Naive thymus-derived CD4-positive, alpha-beta T cell (primary cell): ENCODE measurements at regions not wholly inside any gene's neighbourhood (a gene's known extent, or its start where the extent isn't known, plus 50 kb on each side); places are given as distances from the start of the nearest gene placed in this dataset.

ENCODE experiments used
- ATAC-seq: fragments of 150-1000 bp; cut with Tn5 transposase; 2 replicates; pipeline ENCODE4 v1.10.0; 2021; ENCODE audit warnings: mild to moderate bottlenecking, moderate library complexity
- CTCF ChIA-PET: fragments of 350-600 bp; sonication (Branson Sonifier 250); formaldehyde crosslinking; loops from one replicate; lab custom pipeline; 2021; ENCODE audit warnings: antibody characterized with exemption; lab: Charles Lee
- POLR2A ChIA-PET: fragments of 350-600 bp; sonication (Branson Sonifier 250); formaldehyde crosslinking; loops from one replicate; lab custom pipeline; 2021; ENCODE audit warnings: antibody characterized with exemption, inconsistent platforms; lab: Charles Lee
- DNase-seq, 9 donors: peaks; one replicate each; pipeline versions ENCODE4 v3.0.0 to v3.0.0-alpha.2; 2020 to 2022; ENCODE audit warnings: mixed read lengths in 1 of 9
- H3K27ac ChIP-seq: one replicate; pipeline ENCODE4 v1.7.0; 2013; ENCODE audit warnings: mild to moderate bottlenecking, low read depth, low read length, moderate library complexity
- H3K27me3 ChIP-seq, 2 donors: one replicate each; pipeline ENCODE4 v1.7.0; 2013; ENCODE audit warnings: low read length in 2 of 2, mild to moderate bottlenecking in 2 of 2, moderate library complexity in 2 of 2; ENCODE audit not compliant: control insufficient read depth in 2 of 2, insufficient read depth in 2 of 2
- H3K36me3 ChIP-seq, 3 experiments: 1 replicate in 2 of 3; 2 replicates in 1 of 3; pipeline ENCODE4 v1.7.0; 2013; ENCODE audit warnings: low read length in 3 of 3, mild to moderate bottlenecking in 3 of 3, moderate library complexity in 1 of 3; ENCODE audit not compliant: insufficient read depth in 3 of 3, control insufficient read depth in 2 of 3
- H3K4me1 ChIP-seq, 2 donors: one replicate each; pipeline ENCODE4 v1.7.0; 2013; ENCODE audit warnings: low read length in 2 of 2, mild to moderate bottlenecking in 2 of 2, moderate library complexity in 1 of 2; ENCODE audit not compliant: control insufficient read depth in 2 of 2, insufficient read depth in 2 of 2
- H3K4me3 ChIP-seq: 2 replicates; pipeline ENCODE4 v1.7.0; 2013; ENCODE audit warnings: mild to moderate bottlenecking, low read length
- H3K9me3 ChIP-seq, 3 experiments: 1 replicate in 2 of 3; 2 replicates in 1 of 3; pipeline ENCODE4 v1.7.0; 2013; ENCODE audit warnings: low read length in 3 of 3; ENCODE audit not compliant: control insufficient read depth in 2 of 3
- H3K27ac Mint-ChIP-seq, 9 donors: one replicate each; pipeline ENCODE4 v1.8.0; 2020 to 2022; ENCODE audit warnings: mixed read lengths in 9 of 9, mild to moderate bottlenecking in 8 of 9, moderate library complexity in 5 of 9, inconsistent platforms in 2 of 9
- H3K27me3 Mint-ChIP-seq, 5 donors: one replicate each; pipeline ENCODE4 v1.8.0; 2021 to 2022; ENCODE audit warnings: mixed read lengths in 5 of 5, mild to moderate bottlenecking in 1 of 5
- H3K36me3 Mint-ChIP-seq, 5 donors: one replicate each; pipeline ENCODE4 v1.8.0; 2020 to 2022; ENCODE audit warnings: mixed read lengths in 5 of 5, mild to moderate bottlenecking in 3 of 5, inconsistent platforms in 1 of 5
- H3K4me1 Mint-ChIP-seq, 7 donors: one replicate each; pipeline ENCODE4 v1.8.0; 2020 to 2022; ENCODE audit warnings: mixed read lengths in 7 of 7, mild to moderate bottlenecking in 3 of 7, inconsistent platforms in 1 of 7
- H3K4me3 Mint-ChIP-seq, 10 donors: one replicate each; pipeline ENCODE4 v1.8.0; 2020 to 2022; ENCODE audit warnings: mild to moderate bottlenecking in 10 of 10, mixed read lengths in 10 of 10, moderate library complexity in 6 of 10, inconsistent platforms in 2 of 10
- H3K9me3 Mint-ChIP-seq, 11 donors: one replicate each; pipeline ENCODE4 v1.8.0; 2020 to 2022; ENCODE audit warnings: mixed read lengths in 11 of 11, mild to moderate bottlenecking in 4 of 11, inconsistent platforms in 1 of 11, moderate library complexity in 1 of 11
- intact Hi-C, 2 donors: fragments of 100-400 bp; cut with micrococcal nuclease; formaldehyde crosslinking; loops; one replicate each; pipeline ENCODE4 v1.15.1; 2023

- Histone ChIP-seq H3K4me1 (no peaks in the 10 kb centered on the region), H3K27ac (no peak overlapping the region), H3K9me3 (no peaks in the 10 kb centered on the region), H3K4me3 (no peak overlapping the region), H3K36me3 (no peaks in the 10 kb centered on the region), H3K27me3 (no peaks in the 10 kb centered on the region)
- Mint-ChIP-seq H3K9me3 (peaks cover 0 to 4% (median under 1%) of the 10 kb centered on the region in 11 donors), H3K27ac (no peak overlapping the region), H3K27me3 (no peaks in the 10 kb centered on the region), H3K4me3 (no peak overlapping the region), H3K36me3 (no peaks in the 10 kb centered on the region), H3K4me1 (peaks cover 0 to 2% (median 0%) of the 10 kb centered on the region in 7 donors)
- ChIA-PET CTCF (no interaction called here), POLR2A (no interaction called here)
- intact Hi-C loops = no loop called here
- no peak for DNase-seq
- ATAC-seq = no peak
Observed at GRCh38 chr9:73863924-73864323, 633.2 kb upstream of the RORB start.

DNA sequence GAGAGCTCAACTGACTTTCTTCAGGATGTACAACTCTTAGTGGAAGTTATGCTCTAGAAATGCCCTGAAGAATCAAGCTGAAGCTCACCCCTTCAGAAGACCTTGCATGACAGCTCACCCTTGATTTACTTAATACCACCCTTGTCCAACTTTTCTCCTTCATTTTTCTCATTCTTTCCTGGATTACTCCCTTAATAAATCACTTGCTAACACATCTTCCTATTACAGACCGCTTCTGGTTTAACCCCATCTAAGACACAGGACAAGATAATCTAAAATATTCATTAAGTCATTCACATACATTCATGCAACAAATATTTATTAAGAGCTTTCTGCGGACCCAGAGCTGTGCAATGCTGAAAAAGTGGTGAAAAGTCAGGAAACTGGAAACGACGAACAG is 630.7 kb upstream of the RORB start:
- Mint-ChIP-seq H3K36me3 (no peaks in the 10 kb centered on the region), H3K27me3 (no peaks in the 10 kb centered on the region), H3K27ac (no peak overlapping the region), H3K9me3 (peaks cover 0 to under 1% (median 0%) of the 10 kb centered on the region in 11 donors), H3K4me3 (no peak overlapping the region), H3K4me1 (peaks cover 0 to 5% (median 0%) of the 10 kb centered on the region in 7 donors)
- Histone ChIP-seq H3K27ac (no peak overlapping the region), H3K9me3 (no peaks in the 10 kb centered on the region), H3K4me1 (no peaks in the 10 kb centered on the region), H3K27me3 (no peaks in the 10 kb centered on the region), H3K36me3 (no peaks in the 10 kb centered on the region), H3K4me3 (no peak overlapping the region)
- ATAC-seq (no peak), DNase-seq (no peak)
- ChIA-PET POLR2A (no interaction called here), CTCF (no interaction called here)
- intact Hi-C loops = no loop called here

GRCh38 chr9:73869264-73869663 is 627.9 kb upstream of the RORB start:
- intact Hi-C loops = no loop called here
- H3K27me3 ChIP-seq = no peaks in the 10 kb centered on the region
- Mint-ChIP-seq H3K4me3 (no peak overlapping the region), H3K27ac (no peak overlapping the region), H3K4me1 (peaks cover 0 to 5% (median 0%) of the 10 kb centered on the region in 7 donors), H3K36me3 (no peaks in the 10 kb centered on the region), H3K9me3 (peaks cover 0 to 4% (median 0%) of the 10 kb centered on the region in 11 donors), H3K27me3 (no peaks in the 10 kb centered on the region)
- H3K4me1 ChIP-seq = no peaks in the 10 kb centered on the region
- CTCF ChIA-PET = no interaction called here
- ATAC-seq (peak; percentile 71), DNase-seq (peak in 1 of 9 donors; percentile 22)
- POLR2A ChIA-PET = no interaction called here
- H3K36me3 ChIP-seq = no peaks in the 10 kb centered on the region
- H3K4me3 ChIP-seq = no peak overlapping the region
- no peak overlapping the region for H3K27ac ChIP-seq
- no peaks in the 10 kb centered on the region for H3K9me3 ChIP-seq

DNA sequence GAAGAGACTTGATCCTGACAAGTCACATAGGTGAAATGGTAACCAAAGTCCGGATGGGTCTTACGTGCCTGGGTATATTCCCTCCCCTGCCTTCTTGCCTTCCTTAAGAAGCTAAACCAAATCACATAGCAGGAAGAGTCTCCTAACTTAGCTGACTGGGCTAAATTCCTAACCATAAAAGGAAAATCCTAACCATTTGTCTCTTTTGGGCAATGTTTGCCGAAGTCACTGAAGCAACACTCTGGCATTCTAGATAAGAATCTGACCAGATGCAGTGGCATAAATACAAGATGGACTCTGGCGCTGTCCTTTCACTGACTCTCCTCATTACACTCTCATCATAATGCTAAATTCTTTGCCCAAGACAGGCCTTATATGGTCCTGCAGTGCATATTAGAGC is 625.5 kb upstream of the RORB start:
- no peak overlapping the region for H3K27ac Mint-ChIP-seq
- DNase-seq (no peak), ATAC-seq (no peak)
- H3K27me3 Mint-ChIP-seq = no peaks in the 10 kb centered on the region
- H3K9me3 ChIP-seq = no peaks in the 10 kb centered on the region
- H3K4me3 ChIP-seq = no peak overlapping the region
- H3K36me3 Mint-ChIP-seq = no peaks in the 10 kb centered on the region
- ChIA-PET POLR2A (no interaction called here), CTCF (no interaction called here)
- H3K9me3 Mint-ChIP-seq = peaks cover 0 to 4% (median 0%) of the 10 kb centered on the region in 11 donors
- no peak overlapping the region for H3K4me3 Mint-ChIP-seq
- H3K36me3 ChIP-seq = no peaks in the 10 kb centered on the region
- peaks cover 0 to 5% (median 0%) of the 10 kb centered on the region in 7 donors for H3K4me1 Mint-ChIP-seq
- no peak overlapping the region for H3K27ac ChIP-seq
- H3K27me3 ChIP-seq = no peaks in the 10 kb centered on the region
- no peaks in the 10 kb centered on the region for H3K4me1 ChIP-seq
- intact Hi-C loops = loop anchor here in 1 of 2 donors (10.0 kb wide), 1 partner anchor 63 kb away; no protein-coding TSS in a partner anchor

- H3K36me3 Mint-ChIP-seq = no peaks in the 10 kb centered on the region
- no peak overlapping the region for H3K4me3 Mint-ChIP-seq
- H3K9me3 Mint-ChIP-seq = peaks cover 0 to 4% (median 0%) of the 10 kb centered on the region in 11 donors
- intact Hi-C loops = loop anchor here in 1 of 2 donors (10.0 kb wide), 1 partner anchor 62 kb away; no protein-coding TSS in a partner anchor
- peaks cover 0 to 5% (median 0%) of the 10 kb centered on the region in 7 donors for H3K4me1 Mint-ChIP-seq
- H3K27ac Mint-ChIP-seq = no peak overlapping the region
- no peak for DNase-seq
- Histone ChIP-seq H3K27ac (no peak overlapping the region), H3K27me3 (no peaks in the 10 kb centered on the region), H3K9me3 (no peaks in the 10 kb centered on the region), H3K4me1 (no peaks in the 10 kb centered on the region), H3K36me3 (no peaks in the 10 kb centered on the region), H3K4me3 (no peak overlapping the region)
- no peaks in the 10 kb centered on the region for H3K27me3 Mint-ChIP-seq
- ATAC-seq = no peak
- POLR2A ChIA-PET = no interaction called here
- CTCF ChIA-PET = no interaction called here
Observed at GRCh38 chr9:73872701-73873100, 624.4 kb upstream of the RORB start.

DNA sequence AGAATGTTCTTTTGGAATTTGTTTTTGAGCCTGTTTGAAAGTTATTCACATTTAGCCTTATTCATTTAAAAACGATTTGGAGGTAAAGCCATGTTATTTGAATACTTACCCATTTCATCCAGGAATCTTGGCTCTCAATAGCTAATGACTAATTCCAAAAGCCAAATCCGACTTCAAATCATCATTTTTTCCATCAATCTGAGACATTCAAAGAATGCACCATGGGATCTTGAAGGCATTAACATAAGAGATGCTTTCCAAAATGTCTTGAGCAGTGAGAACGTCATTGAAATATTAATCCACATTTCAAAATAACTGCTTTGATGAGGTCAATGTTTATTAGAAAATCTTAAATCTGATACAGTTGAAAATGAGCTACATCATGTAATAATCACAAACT is 617.0 kb upstream of the RORB start:
- Mint-ChIP-seq H3K27ac (no peak overlapping the region), H3K4me3 (no peak overlapping the region), H3K4me1 (no peaks in the 10 kb centered on the region), H3K9me3 (peaks cover 0 to 14% (median 0%) of the 10 kb centered on the region in 11 donors), H3K36me3 (no peaks in the 10 kb centered on the region), H3K27me3 (no peaks in the 10 kb centered on the region)
- POLR2A ChIA-PET = no interaction called here
- Histone ChIP-seq H3K4me3 (no peak overlapping the region), H3K36me3 (no peaks in the 10 kb centered on the region), H3K9me3 (no peaks in the 10 kb centered on the region), H3K27ac (no peak overlapping the region), H3K4me1 (no peaks in the 10 kb centered on the region), H3K27me3 (no peaks in the 10 kb centered on the region)
- intact Hi-C loops = no loop called here
- DNase-seq = no peak
- ATAC-seq = no peak
- CTCF ChIA-PET = no interaction called here

DNA sequence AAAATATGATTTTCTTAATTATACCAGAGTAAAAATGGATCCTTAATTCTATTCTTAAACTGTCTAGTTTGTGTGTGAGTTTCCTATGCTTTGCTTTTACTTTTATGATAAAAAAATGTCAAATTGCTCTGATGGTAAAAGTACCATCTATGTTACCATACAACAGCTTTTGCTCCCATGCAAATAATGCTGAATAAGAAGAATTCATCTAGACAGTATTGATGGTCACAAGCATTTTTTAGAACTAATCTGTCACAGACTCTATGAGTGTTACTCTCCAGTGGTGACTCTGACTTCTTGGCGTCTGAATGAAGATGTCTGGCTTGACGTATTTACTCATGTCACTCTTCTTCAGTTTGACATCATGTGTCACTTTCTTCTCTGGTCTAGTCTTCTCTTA is 608.1 kb upstream of the RORB start:
- H3K27ac ChIP-seq = no peak overlapping the region
- Mint-ChIP-seq H3K4me1 (no peaks in the 10 kb centered on the region), H3K27me3 (no peaks in the 10 kb centered on the region), H3K27ac (no peak overlapping the region), H3K36me3 (no peaks in the 10 kb centered on the region), H3K4me3 (no peak overlapping the region), H3K9me3 (peaks cover 0 to 22% (median 4%) of the 10 kb centered on the region in 11 donors)
- intact Hi-C loops = no loop called here
- no peak for ATAC-seq
- POLR2A ChIA-PET = no interaction called here
- CTCF ChIA-PET = no interaction called here
- H3K36me3 ChIP-seq = no peaks in the 10 kb centered on the region
- H3K4me3 ChIP-seq = no peak overlapping the region
- H3K27me3 ChIP-seq = no peaks in the 10 kb centered on the region
- H3K4me1 ChIP-seq = no peaks in the 10 kb centered on the region
- no peak for DNase-seq
- no peaks in the 10 kb centered on the region for H3K9me3 ChIP-seq
